Posterior vena cava (tissue), 2 donors: ENCODE measurements at regions not wholly inside any gene's neighbourhood (a gene's known extent, or its start where the extent isn't known, plus 50 kb on each side); places are given as distances from the start of the nearest gene placed in this dataset.

ENCODE experiments used
- DNase-seq: peaks from one replicate; pipeline ENCODE4 v3.0.0-alpha.2; 2020; ENCODE audit warnings: low spot score
- intact Hi-C, 2 donors: fragments of 100-400 bp; cut with DNase I; formaldehyde crosslinking; loops; one replicate each; pipeline versions ENCODE4 v1.14.1 to v1.14.2; 2022 to 2023
- donor health status: DM: yes; HTN: yes; CAD: no.
- donor health status: DM: yes; HTN: yes; CAD: no.

DNA sequence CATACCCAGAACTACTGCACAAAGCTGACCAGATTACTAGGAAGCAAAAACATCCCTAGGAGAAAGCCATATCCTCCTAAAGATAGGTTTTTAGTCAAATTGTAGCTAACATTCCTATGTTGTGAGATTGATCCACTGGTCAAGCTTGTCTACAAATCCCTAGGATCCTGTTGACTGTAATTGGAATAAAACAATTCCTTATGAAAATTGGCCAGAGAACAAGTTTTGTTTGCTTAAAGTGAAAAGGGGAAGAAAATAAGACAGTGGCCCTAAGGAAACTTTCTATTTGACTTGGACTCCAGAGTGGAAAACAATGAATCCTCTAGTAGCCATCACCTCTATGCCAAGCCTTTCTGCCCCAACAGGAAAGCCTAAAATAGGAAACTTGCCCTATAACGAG is 645.2 kb upstream of the USP24 start:
- DNase-seq = no peak
- intact Hi-C loops = no loop called here

DNA sequence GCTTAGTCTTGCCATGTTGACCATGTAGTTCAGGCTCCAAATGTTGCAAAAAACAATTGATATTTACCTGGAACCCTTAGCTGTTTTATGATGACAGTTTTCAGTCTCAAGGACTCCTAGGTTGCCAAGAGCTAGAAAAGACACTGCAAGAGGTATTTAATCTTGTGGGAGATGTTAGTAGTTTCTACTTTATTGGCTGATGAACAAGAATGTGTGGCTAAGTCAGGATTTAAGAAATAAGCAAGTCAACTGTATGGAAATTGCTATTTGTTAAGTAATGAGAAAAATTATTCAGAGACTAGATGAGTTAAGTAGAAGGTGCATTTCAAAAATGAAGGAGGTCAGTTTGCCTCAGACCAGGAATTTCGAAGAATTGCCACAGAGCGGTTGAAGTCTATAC is 639.7 kb upstream of the USP24 start:
- no peak for DNase-seq
- intact Hi-C loops = no loop called here

GRCh38 chr1:55848906-55849305 is 633.7 kb upstream of the USP24 start:
- intact Hi-C loops = no loop called here
- DNase-seq = no peak

- no peak for DNase-seq
- intact Hi-C loops = loop anchor here in 1 of 2 donors (1.0 kb wide), 1 partner anchor 46 kb away; no protein-coding TSS in a partner anchor
These were observed 630.9 kb upstream of the USP24 start for GRCh38 chr1:55846051-55846450.

GRCh38 chr1:55844322-55844721 is 629.2 kb upstream of the USP24 start:
- intact Hi-C loops = no loop called here
- DNase-seq = no peak

- no peak for DNase-seq
- intact Hi-C loops = no loop called here
These were observed 624.5 kb upstream of the USP24 start for GRCh38 chr1:55839626-55840025.

DNA sequence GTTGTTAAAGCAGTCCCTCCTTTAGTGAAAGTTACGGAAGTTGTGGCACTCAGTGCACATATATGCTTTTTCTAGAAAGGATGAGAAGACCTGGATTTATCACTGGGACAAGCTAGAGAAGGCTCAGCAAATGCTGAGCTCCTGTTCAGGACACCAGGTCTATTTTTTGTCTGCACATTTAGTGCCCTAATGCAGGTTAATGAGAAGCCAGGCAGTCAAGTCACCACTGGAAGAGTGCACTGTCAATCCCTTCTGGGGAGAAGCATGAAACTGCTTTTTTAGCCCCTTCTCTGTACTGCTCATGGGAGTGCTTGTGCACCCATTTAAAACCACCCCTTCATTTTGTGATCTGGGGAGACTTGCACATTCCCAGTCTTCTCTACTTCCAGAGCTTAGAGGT is 624.1 kb upstream of the USP24 start:
- intact Hi-C loops = no loop called here
- no peak for DNase-seq

GRCh38 chr1:55836086-55836485 is 620.9 kb upstream of the USP24 start:
- DNase-seq = no peak
- intact Hi-C loops = no loop called here

GRCh38 chr1:55833529-55834091 is 618.4 kb upstream of the USP24 start:
- DNase-seq = no peak
- intact Hi-C loops = no loop called here

DNA sequence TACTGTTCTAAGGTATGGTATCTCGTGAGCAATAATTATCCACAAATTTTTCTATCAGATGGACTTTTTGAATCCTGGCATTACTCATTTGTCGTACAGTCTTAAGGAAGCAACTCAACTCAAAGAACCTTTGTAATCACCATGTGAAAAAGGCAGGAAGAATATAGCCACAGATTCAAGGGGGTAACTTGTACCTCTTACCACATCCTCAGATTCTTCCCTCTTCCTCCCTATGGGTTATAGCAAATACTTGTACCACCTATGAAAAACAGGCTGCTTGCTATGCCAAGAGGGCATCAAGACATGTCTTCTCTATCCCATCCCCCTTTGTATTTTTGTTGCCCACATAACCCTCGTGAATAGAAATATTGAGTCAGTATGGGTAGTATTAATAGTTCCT is 616.6 kb upstream of the USP24 start:
- intact Hi-C loops = no loop called here

DNA sequence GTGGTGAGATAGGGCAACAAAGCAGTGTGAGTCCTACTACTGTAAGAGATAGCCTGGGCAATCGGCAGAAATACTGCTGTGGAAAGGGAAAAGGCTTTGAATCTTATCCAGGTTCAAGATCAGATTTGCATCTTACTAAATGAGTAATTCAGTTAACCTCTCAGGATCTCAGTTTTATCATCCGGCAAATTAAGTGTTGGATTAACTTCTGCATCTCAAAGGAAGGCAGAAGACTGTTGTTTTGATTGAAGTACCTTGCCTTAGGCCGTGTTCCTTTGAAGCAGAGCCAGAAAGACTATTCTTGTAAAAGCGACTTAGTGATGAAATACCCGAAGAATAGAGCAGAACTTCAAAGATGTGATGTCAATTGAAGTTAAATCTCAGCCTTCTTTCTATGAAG is 612.9 kb upstream of the USP24 start:
- intact Hi-C loops = no loop called here
- DNase-seq = no peak

More for the DNA sequence above, 616.6 kb upstream of the USP24 start:
- DNase-seq = no peak

DNA sequence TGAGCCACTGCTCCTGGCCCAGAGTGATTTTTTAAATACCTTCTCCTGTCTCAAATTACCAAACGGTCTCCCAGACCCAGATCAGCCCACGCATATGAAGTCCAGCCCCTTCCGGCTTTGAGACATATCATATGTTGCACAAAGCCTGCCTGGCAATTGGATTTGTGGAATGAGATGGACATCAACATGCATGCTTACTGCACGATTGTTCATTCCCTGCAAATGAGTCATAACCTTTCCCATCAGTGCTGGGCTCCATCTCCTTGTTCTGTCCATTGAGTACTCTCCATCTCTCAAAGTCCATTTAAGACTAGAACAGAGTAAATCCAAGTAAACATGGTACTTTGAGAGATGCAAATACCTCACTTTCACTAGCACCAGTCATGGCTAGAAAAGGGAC is 612.2 kb upstream of the USP24 start:
- intact Hi-C loops = no loop called here
- DNase-seq = no peak

DNA sequence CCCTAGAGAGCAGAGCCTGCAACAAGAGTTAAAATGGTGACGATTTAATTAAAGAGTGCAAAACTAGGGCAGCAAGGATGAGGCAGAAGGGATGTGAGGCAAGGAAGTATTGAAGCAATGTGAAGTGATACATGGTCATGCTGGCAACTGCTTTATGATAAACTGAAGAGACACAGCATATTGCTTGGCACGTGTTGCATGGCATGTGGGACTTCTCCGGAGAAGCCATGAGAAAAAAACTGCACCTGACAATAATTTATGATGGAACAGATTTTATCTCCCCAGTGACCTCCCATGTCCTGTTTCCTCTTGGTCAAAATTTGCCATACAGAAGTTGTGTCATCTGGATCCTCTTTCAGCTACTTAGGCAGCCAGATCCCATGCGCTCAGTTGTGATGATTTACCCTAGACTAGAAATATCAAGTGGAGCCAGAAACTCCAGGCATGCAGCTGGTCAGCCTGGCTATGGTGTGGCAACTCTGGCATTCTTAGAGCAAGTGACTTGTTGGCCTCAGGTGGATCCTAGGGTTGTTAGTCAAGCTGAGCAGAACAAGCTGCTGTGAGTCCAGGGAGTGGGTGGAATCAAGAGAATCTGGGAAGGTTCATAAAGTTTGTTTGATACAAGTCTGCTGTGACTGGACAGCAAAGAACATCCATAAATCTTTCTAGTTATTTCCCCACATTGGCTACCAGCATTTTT is 611.4 kb upstream of the USP24 start:
- DNase-seq = no peak
- intact Hi-C loops = no loop called here

GRCh38 chr1:55825461-55825860 is 610.3 kb upstream of the USP24 start:
- DNase-seq = no peak
- intact Hi-C loops = no loop called here

DNA sequence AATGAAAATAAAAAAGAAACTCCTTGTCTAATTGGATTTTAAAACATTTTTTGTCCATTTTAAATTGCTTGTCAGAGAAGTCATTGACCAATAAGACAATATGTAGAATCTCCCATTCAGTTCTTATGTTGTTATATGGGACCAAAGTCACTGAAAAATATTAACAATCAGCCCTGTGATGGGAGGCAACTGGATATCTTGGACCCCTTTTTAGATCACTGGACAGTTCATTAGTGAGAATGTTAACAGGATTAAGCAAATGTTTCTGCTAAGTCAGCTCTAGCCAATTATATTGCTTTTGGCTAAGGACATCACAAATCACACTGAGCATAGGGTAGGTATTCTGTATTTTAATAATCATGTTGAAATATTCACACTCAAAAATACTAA is 609.1 kb upstream of the USP24 start:
- DNase-seq = no peak
- intact Hi-C loops = no loop called here

GRCh38 chr1:55823541-55824250 is 608.5 kb upstream of the USP24 start:
- no peak for DNase-seq
- intact Hi-C loops = no loop called here

DNA sequence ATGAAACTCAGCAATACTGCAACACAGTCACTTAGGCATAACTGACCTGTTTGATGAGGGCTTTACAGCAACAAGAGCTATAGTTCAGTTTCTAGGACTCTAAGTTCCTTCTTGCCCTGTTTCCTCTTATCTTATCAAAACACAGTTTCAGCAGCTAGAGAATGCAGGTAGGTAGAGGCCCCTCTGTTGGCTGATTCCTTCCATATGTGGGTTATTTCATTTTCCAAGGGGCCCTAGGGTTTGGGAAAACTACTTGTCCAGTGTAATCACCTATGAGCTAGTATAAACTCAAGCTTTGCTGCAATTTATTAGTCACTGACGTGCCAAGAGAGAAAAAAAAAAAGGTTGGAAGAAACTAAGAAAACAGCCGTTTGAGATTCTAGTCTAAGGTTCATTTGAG is 607.7 kb upstream of the USP24 start:
- no peak for DNase-seq
- intact Hi-C loops = no loop called here

- no peak for DNase-seq
- intact Hi-C loops = no loop called here
These were observed 606.1 kb upstream of the USP24 start for GRCh38 chr1:55821234-55821633.

- no peak for DNase-seq
- intact Hi-C loops = no loop called here
These were observed 605.3 kb upstream of the USP24 start for GRCh38 chr1:55820501-55820900.

DNA sequence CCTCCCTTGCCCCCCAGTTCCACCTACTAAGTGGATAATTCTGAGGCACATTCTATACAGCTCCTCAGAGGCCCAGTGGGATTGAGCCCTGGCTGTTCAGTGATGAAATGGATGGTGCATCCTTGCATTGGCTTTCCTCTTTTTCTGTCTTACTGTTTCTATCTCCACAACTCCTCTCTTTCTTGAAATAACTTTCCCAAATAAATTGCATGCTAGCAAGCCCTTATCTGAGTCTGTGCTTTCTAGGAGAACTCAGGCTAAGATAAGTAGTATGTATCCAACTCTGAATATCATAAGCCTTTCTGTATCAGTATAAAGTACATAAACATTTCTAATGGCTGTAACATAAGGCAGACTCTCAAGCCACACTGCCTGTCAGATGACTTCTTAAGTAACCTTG is 603.8 kb upstream of the USP24 start:
- intact Hi-C loops = no loop called here
- DNase-seq = no peak
